ENCODE measurements at regions not wholly inside any gene's neighbourhood (a gene's known extent, or its start where the extent isn't known, plus 50 kb on each side); places are given as distances from the start of the nearest gene placed in this dataset.

DNA sequence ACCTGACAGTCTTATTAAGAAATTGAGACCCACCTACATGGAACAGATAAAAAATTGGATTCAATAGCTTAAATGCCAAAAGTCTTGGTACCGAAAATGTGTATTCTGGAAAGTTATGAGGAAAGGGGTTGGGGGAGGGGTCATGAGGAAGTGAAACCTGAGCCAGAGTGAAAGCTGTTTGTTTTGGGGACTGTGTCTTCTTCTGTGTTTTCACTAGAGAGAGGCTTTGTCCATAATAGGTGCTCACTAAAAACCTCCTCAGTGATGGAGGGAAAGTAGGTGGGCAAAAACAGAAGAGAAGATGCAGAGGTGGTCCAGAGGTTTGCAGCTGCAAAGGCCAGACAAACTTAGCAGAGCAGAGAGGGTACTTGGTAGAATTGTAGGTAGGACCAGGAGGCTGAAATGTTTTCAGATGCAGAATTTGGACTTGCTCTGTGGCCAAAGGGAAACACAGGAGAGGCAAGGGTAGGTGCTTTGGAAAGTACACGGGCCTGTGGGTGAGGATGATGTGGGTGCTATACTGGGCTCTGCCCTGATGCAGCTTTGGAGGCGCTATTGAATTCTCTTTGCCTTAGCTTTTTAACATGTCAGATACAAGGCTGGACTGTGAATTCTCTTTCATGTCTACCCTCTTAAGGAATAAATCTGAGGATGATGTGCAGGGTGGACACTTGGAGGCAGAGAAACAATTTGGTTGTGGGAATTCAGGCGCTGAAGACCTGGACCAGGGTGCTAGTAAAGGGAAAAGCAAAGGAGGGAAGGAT is 254.6 kb downstream of the PTEN start:
- H4K20me1 ChIP-seq (ENCODE audit: insufficient read depth) = no peaks in the 10 kb centered on the region
- H3K9ac ChIP-seq = no peak overlapping the region
- no peak overlapping the region for H2AFZ ChIP-seq (ENCODE audit: low read depth)
- TF ChIP-seq, protein P1, sequence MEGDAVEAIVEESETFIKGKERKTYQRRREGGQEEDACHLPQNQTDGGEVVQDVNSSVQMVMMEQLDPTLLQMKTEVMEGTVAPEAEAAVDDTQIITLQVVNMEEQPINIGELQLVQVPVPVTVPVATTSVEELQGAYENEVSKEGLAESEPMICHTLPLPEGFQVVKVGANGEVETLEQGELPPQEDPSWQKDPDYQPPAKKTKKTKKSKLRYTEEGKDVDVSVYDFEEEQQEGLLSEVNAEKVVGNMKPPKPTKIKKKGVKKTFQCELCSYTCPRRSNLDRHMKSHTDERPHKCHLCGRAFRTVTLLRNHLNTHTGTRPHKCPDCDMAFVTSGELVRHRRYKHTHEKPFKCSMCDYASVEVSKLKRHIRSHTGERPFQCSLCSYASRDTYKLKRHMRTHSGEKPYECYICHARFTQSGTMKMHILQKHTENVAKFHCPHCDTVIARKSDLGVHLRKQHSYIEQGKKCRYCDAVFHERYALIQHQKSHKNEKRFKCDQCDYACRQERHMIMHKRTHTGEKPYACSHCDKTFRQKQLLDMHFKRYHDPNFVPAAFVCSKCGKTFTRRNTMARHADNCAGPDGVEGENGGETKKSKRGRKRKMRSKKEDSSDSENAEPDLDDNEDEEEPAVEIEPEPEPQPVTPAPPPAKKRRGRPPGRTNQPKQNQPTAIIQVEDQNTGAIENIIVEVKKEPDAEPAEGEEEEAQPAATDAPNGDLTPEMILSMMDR (conservative IDR thresholded peaks at IDR 0.05; ENCODE audit: low read depth, low read length) = peak; percentile 52
- no peak overlapping the region for H3K4me2 ChIP-seq
- H3K79me2 ChIP-seq (ENCODE audit: insufficient read depth, low read depth) = no peaks in the 10 kb centered on the region
- H3K4me1 ChIP-seq (ENCODE audit: low read depth, poor library complexity, severe bottlenecking) = peaks cover 34% of the 10 kb centered on the region
- H3K27ac ChIP-seq = no peak overlapping the region
- H3K36me3 ChIP-seq (ENCODE audit: insufficient read depth) = no peaks in the 10 kb centered on the region
- H3K4me3 ChIP-seq (IDR thresholded peaks at IDR 0.05; ENCODE audit: insufficient read depth, low read depth, low read length) = no peak overlapping the region
- no peaks in the 10 kb centered on the region for H3K27me3 ChIP-seq (ENCODE audit: insufficient read depth, low read depth)

DNA sequence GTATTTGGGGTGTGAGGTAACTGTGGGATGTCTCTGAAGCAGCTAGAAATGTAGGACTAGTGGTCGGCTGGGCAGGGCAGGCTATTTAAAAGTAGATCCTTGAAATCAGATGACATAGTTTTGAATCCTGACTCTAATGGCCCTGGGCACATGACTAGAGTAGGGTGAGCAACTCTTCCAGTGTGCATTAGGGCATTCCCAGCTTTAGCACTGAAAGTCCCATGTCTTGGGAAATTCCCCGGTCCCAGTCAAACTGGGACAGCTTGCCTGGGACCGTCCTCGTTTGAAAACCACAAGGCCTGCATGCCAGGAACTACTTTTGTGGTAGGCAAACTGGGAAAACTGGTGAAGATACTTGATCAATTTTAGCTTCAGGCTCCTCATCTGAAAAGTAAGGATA is 255.3 kb downstream of the PTEN start:
- Histone ChIP-seq H3K27ac (no peak overlapping the region), H3K9ac (no peak overlapping the region), H3K36me3 (ENCODE audit: insufficient read depth) (no peaks in the 10 kb centered on the region), H4K20me1 (ENCODE audit: insufficient read depth) (no peaks in the 10 kb centered on the region), H2AFZ (ENCODE audit: low read depth) (no peak overlapping the region), H3K4me1 (ENCODE audit: low read depth, poor library complexity, severe bottlenecking) (peaks cover 28% of the 10 kb centered on the region), H3K27me3 (ENCODE audit: insufficient read depth, low read depth) (no peaks in the 10 kb centered on the region), H3K4me3 (IDR thresholded peaks at IDR 0.05; ENCODE audit: insufficient read depth, low read depth, low read length) (no peak overlapping the region), H3K4me2 (no peak overlapping the region), H3K79me2 (ENCODE audit: insufficient read depth, low read depth) (no peaks in the 10 kb centered on the region)
- TF ChIP-seq, protein P1 (conservative IDR thresholded peaks at IDR 0.05; ENCODE audit: low read depth, low read length) = no peak

DNA sequence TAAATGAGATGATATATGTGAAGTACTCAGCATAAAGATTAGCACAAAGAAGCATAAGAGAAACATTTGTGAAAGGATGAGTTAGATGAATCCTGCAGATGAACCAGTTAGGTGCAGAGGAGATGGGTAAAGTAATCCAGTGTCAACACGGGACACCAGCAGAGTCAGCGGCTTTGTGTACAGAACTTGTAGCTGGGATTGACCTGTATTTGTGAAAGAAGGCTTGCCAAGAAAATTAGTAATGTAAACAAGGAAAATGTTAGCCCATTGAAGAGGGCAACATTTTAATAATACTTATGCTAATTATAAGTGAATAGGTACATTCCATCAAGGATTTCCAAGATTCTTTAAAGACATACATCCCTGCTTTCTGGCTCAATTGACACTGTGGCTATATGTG is 255.7 kb downstream of the PTEN start:
- H3K4me1 ChIP-seq (ENCODE audit: low read depth, poor library complexity, severe bottlenecking) = peaks cover 23% of the 10 kb centered on the region
- H3K9ac ChIP-seq = no peak overlapping the region
- no peaks in the 10 kb centered on the region for H3K27me3 ChIP-seq (ENCODE audit: insufficient read depth, low read depth)
- no peak overlapping the region for H2AFZ ChIP-seq (ENCODE audit: low read depth)
- no peak overlapping the region for H3K4me2 ChIP-seq
- TF ChIP-seq, protein P1 (conservative IDR thresholded peaks at IDR 0.05; ENCODE audit: low read depth, low read length) = no peak
- no peaks in the 10 kb centered on the region for H3K36me3 ChIP-seq (ENCODE audit: insufficient read depth)
- H3K27ac ChIP-seq = no peak overlapping the region
- H3K79me2 ChIP-seq (ENCODE audit: insufficient read depth, low read depth) = no peaks in the 10 kb centered on the region
- H4K20me1 ChIP-seq (ENCODE audit: insufficient read depth) = no peaks in the 10 kb centered on the region
- H3K4me3 ChIP-seq (IDR thresholded peaks at IDR 0.05; ENCODE audit: insufficient read depth, low read depth, low read length) = no peak overlapping the region

DNA sequence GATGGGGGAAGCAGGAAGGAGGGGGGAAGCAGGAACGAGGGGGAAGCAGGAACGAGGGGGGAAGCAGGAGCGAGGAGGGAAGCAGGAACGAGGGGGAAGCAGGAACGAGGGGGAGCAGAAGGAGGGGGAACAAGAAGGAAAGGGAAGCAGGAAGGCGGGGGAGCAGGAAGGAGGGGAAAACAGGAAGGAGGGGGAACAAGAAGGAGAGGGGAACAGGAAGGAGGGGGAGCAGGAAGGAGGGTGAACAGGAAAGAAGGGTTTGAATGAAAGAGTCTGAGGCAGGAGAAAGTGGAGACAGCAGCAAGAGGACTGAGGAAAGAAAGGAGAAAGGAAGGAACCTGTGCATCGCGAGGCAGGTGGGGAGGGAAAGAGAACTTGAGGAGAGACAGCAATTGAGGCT is 256.6 kb downstream of the PTEN start:
- Histone ChIP-seq H3K79me2 (ENCODE audit: insufficient read depth, low read depth) (no peaks in the 10 kb centered on the region), H3K27me3 (ENCODE audit: insufficient read depth, low read depth) (no peaks in the 10 kb centered on the region), H3K36me3 (ENCODE audit: insufficient read depth) (no peaks in the 10 kb centered on the region), H3K4me1 (ENCODE audit: low read depth, poor library complexity, severe bottlenecking) (peaks cover 17% of the 10 kb centered on the region), H3K9ac (no peak overlapping the region), H2AFZ (ENCODE audit: low read depth) (no peak overlapping the region), H3K4me3 (IDR thresholded peaks at IDR 0.05; ENCODE audit: insufficient read depth, low read depth, low read length) (no peak overlapping the region), H3K4me2 (no peak overlapping the region), H3K27ac (no peak overlapping the region), H4K20me1 (ENCODE audit: insufficient read depth) (no peaks in the 10 kb centered on the region)
- TF ChIP-seq, protein P1 (conservative IDR thresholded peaks at IDR 0.05; ENCODE audit: low read depth, low read length) = no peak
